Type B pancreatic cell (in vitro differentiated cells): ENCODE measurements at regions not wholly inside any gene's neighbourhood (a gene's known extent, or its start where the extent isn't known, plus 50 kb on each side); places are given as distances from the start of the nearest gene placed in this dataset.

Experiments
- DNase-seq: peaks from one replicate; pipeline ENCODE4 v3.0.0; 2021; ENCODE audit warnings: mixed read lengths; ENCODE audit not compliant: unreplicated experiment; ENCODE audit errors: extremely low spot score
- H3K27ac Mint-ChIP-seq: 2 replicates; pipeline ENCODE4 v1.8.0; 2021; ENCODE audit warnings: mild to moderate bottlenecking, mixed read lengths
- H3K27me3 Mint-ChIP-seq: 2 replicates; pipeline ENCODE4 v1.8.0; 2021; ENCODE audit warnings: mixed read lengths
- H3K36me3 Mint-ChIP-seq: 2 replicates; pipeline ENCODE4 v1.8.0; 2021; ENCODE audit warnings: mixed read lengths
- H3K4me1 Mint-ChIP-seq: one replicate; pipeline ENCODE4 v1.8.0; 2021; ENCODE audit warnings: mixed read lengths; ENCODE audit not compliant: unreplicated experiment
- H3K4me3 Mint-ChIP-seq: 2 replicates; pipeline ENCODE4 v1.8.0; 2021; ENCODE audit warnings: mild to moderate bottlenecking, mixed read lengths
- H3K9me3 Mint-ChIP-seq: 2 replicates; pipeline ENCODE4 v1.8.0; 2021; ENCODE audit warnings: mixed read lengths
- CTCF ChIP-seq: fragments of 200-600 bp; sonication (generic); conservative IDR thresholded peaks from 2 replicates; pipeline ENCODE4 v1.5.0; 2021; ENCODE audit warnings: antibody characterized with exemption, mild to moderate bottlenecking

DNA sequence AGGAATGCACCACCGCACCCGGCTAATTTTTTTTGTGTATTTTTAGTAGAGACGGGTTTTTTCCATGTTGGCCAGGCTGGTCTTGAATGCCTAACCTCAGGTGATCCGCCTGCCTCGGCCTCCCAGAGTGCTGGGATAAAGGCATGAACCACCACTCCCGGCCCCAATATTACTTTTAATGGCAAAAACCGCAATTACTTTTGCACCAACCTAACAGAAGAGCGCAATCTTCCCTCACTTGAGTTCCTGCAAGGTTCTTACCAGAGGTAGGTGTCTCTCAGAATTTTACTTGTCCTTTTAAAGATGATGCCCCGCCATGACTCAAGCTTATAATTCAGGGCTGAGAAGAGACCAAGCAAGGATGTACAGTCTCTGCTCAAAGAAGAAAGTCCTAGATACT lies 1774.1 kb upstream of the PCDH20 start:
- H3K4me3 Mint-ChIP-seq = no peak overlapping the region
- H3K27me3 Mint-ChIP-seq = no peaks in the 10 kb centered on the region
- no peak overlapping the region for H3K27ac Mint-ChIP-seq
- TF ChIP-seq CTCF = no peak
- H3K36me3 Mint-ChIP-seq = no peaks in the 10 kb centered on the region
- peaks cover 9% of the 10 kb centered on the region for H3K4me1 Mint-ChIP-seq
- no peaks in the 10 kb centered on the region for H3K9me3 Mint-ChIP-seq
- DNase-seq = no peak

DNA sequence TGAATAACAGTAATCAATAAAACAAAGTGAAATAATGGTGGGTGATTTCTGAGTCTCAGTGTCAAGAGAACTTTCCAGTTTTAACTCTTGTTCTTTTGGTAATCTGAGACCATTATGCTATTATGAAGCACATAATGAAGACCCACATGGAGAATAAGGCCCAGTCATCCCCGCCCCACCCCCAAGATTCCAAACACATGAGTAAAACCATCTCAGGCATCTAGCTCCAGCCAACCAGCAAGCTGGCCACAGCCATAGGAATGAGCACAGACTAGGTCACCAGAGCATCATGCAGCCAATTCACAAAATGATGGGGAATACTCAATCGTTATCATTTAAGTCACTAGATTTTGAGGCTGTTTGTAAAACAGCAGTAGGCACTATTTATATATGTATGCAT lies 1769.0 kb upstream of the PCDH20 start:
- DNase-seq = no peak
- Mint-ChIP-seq H3K27ac (no peak overlapping the region), H3K4me3 (no peak overlapping the region), H3K9me3 (no peaks in the 10 kb centered on the region), H3K4me1 (no peaks in the 10 kb centered on the region), H3K36me3 (no peaks in the 10 kb centered on the region), H3K27me3 (no peaks in the 10 kb centered on the region)
- TF ChIP-seq CTCF = no peak

DNA sequence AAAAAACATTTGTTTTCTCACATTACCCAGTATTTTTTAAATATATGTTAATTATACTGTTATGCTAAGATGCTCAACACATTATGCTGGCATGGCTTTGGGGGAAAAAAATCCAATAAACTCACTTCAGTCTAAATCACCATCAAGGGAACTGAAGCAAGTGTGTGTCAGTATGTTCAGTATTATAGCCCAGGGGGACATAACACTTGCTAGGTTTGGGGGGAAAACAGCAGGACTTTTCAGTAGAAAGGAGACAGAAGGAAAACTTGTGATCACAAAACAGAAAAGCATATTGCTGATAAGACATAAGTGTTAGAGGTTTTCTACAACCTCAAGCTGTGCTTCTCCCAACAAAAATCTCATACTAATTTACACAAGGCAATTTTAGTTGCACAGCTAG lies 1759.9 kb upstream of the PCDH20 start:
- TF ChIP-seq CTCF = no peak
- Mint-ChIP-seq H3K27ac (no peak overlapping the region), H3K4me3 (no peak overlapping the region), H3K27me3 (no peaks in the 10 kb centered on the region), H3K36me3 (no peaks in the 10 kb centered on the region), H3K9me3 (no peaks in the 10 kb centered on the region), H3K4me1 (no peaks in the 10 kb centered on the region)
- no peak for DNase-seq

DNA sequence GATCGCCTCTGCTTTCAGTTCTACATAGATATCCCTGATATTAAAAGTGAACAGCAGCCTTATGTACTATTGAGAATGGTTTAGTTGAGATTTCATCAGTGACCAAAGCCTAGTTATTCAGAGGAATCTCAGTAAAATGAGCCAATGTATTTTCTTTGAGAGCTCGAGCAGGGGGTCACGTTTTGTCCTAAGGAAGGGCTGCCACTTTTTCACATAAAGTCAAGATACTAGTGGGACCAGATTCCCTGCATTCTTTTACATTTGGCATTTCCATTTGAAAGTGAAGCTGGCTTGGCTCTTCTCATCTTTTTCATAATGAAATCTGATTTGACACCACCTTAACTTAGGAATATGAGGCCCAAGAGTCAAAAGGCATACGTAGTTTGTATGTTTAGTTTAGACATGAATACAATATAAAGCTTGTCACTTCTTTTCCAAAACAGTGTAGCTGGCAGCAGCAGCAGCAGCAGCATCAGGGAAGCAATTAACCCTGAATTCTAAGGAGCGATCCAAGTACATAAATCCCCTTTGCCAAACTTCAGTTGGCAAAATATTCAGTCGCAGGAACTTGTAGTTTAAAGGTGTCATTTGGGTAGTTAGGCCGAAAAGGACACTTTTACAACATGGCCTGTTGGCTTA lies 1752.2 kb upstream of the PCDH20 start:
- Mint-ChIP-seq H3K4me1 (peaks cover 6% of the 10 kb centered on the region), H3K27ac (peak overlapping the region; percentile 50), H3K36me3 (no peaks in the 10 kb centered on the region), H3K27me3 (no peaks in the 10 kb centered on the region), H3K9me3 (no peaks in the 10 kb centered on the region), H3K4me3 (no peak overlapping the region)
- TF ChIP-seq CTCF = no peak
- no peak for DNase-seq

- no peak for DNase-seq
- no peak for TF ChIP-seq CTCF
- H3K36me3 Mint-ChIP-seq = no peaks in the 10 kb centered on the region
- H3K4me3 Mint-ChIP-seq = no peak overlapping the region
- H3K27me3 Mint-ChIP-seq = no peaks in the 10 kb centered on the region
- H3K9me3 Mint-ChIP-seq = no peaks in the 10 kb centered on the region
- H3K27ac Mint-ChIP-seq = no peak overlapping the region
- H3K4me1 Mint-ChIP-seq = peaks cover 6% of the 10 kb centered on the region
Measured at GRCh38 chr13:63166345-63166744, 1750.7 kb upstream of the PCDH20 start.

DNA sequence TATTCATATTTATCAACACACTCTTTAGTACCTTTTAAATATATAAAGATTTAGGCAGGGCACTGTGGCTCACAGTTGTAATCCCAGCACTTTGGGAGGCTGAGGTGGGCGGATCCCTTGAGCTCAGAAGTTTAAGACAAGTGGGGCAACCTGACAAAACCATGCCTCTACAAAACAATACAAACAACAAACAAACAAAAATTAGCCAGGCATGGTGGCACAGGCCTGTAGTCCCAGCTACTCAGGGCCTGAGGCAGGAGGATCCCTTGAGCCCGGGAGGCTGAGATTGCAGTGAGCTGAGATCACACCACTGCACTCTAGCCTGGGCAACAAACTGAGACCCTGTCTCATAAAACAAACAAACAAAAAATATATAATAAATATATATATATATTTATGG lies 1748.3 kb upstream of the PCDH20 start:
- no peaks in the 10 kb centered on the region for H3K27me3 Mint-ChIP-seq
- DNase-seq = no peak
- H3K4me3 Mint-ChIP-seq = no peak overlapping the region
- H3K4me1 Mint-ChIP-seq = peaks cover 6% of the 10 kb centered on the region
- H3K27ac Mint-ChIP-seq = no peak overlapping the region
- H3K9me3 Mint-ChIP-seq = peaks cover 3% of the 10 kb centered on the region
- TF ChIP-seq CTCF = no peak
- no peaks in the 10 kb centered on the region for H3K36me3 Mint-ChIP-seq
